ENCODE measurements at regions not wholly inside any gene's neighbourhood (a gene's known extent, or its start where the extent isn't known, plus 50 kb on each side); places are given as distances from the start of the nearest gene placed in this dataset.

DNA sequence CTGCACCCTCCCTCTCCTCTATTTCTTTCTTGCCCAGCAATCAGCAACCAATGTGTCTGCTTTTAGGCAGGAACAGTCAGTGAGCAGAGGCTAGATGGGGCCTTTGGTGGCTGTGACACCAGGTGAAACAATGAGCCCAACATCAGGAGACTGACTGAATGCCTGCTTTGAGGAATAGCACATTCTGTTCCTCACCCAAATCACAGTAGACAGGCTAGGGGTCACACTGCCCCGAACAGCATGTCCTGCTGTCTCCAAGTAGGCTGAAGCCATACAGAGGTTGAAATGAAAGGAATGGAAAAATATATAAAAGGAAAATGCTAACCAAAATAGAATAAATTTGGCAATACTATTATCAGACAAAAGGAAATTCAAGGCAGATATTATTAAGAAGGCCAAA is 122.5 kb upstream of the GDNF start:
- no peak overlapping the region for H3K4me3 ChIP-seq (ENCODE audit: low read length)
- TF ChIP-seq, protein P1, sequence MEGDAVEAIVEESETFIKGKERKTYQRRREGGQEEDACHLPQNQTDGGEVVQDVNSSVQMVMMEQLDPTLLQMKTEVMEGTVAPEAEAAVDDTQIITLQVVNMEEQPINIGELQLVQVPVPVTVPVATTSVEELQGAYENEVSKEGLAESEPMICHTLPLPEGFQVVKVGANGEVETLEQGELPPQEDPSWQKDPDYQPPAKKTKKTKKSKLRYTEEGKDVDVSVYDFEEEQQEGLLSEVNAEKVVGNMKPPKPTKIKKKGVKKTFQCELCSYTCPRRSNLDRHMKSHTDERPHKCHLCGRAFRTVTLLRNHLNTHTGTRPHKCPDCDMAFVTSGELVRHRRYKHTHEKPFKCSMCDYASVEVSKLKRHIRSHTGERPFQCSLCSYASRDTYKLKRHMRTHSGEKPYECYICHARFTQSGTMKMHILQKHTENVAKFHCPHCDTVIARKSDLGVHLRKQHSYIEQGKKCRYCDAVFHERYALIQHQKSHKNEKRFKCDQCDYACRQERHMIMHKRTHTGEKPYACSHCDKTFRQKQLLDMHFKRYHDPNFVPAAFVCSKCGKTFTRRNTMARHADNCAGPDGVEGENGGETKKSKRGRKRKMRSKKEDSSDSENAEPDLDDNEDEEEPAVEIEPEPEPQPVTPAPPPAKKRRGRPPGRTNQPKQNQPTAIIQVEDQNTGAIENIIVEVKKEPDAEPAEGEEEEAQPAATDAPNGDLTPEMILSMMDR (IDR thresholded peaks at IDR 0.05; ENCODE audit: low read depth, low read length, poor library complexity, severe bottlenecking) = no peak
- H3K9me2 ChIP-seq (replicated peaks; ENCODE audit: control insufficient read depth, low read length) = no peaks in the 10 kb centered on the region
- H3K27me3 ChIP-seq (ENCODE audit: control insufficient read depth, low read length) = no peaks in the 10 kb centered on the region
- H3K27ac ChIP-seq (ENCODE audit: low read depth, low read length) = no peak overlapping the region
- no peak overlapping the region for H3K4me2 ChIP-seq (ENCODE audit: low read length)
- H3K4me1 ChIP-seq (ENCODE audit: control insufficient read depth, low read length) = no peaks in the 10 kb centered on the region
- H3K79me2 ChIP-seq (ENCODE audit: control insufficient read depth, low read length) = no peaks in the 10 kb centered on the region
- H4K20me1 ChIP-seq (ENCODE audit: control insufficient read depth, insufficient read depth, low read depth, low read length) = no peaks in the 10 kb centered on the region
- peaks cover 9% of the 10 kb centered on the region; the same call in 1 of the 2 replicates for H3K9me3 ChIP-seq (ENCODE audit: control insufficient read depth, insufficient read depth, low read length)
- no peaks in the 10 kb centered on the region for H3F3A ChIP-seq (ENCODE audit: control insufficient read depth, insufficient read depth)
- H3K36me3 ChIP-seq (ENCODE audit: control insufficient read depth, low read length) = no peaks in the 10 kb centered on the region

DNA sequence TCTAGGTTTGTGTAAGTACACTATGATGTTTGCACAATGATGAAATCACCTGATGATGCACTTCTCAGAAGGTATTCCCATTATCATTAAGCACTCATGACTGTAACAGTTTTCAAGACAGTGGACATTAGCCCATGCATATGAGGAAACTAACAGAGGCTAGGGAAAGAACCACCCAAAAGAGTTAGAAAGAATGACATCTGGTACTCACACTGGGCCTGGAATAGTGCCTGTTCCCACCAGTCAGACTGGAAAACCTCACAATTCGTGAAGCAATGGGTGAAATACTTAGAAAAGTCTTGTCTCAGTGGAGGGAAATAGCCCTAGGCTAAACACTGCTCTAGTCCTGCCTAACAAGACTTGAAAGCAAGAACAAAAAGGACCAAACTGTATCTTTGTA is 117.4 kb upstream of the GDNF start:
- no peaks in the 10 kb centered on the region for H3K79me2 ChIP-seq (ENCODE audit: control insufficient read depth, low read length)
- no peaks in the 10 kb centered on the region for H3K9me2 ChIP-seq (replicated peaks; ENCODE audit: control insufficient read depth, low read length)

DNA sequence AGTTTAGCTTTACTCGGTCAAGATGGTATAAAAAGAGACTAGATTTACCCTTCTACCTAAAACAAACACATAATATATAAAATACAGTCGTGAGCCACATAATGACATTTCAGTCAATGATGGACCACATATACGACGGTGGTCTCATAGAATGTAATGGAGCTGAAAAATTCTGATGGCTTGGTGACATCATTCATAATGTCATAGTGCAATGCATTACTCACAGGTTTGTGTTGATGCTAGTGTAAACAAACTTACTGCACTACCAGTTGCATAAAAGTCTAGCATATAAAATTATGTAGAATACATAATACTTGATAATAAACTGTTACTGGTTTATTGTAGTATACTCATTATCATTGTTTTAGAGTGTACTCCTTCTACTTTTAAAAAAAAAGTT is 115.9 kb upstream of the GDNF start:
- TF ChIP-seq, protein P1 (IDR thresholded peaks at IDR 0.05; ENCODE audit: low read depth, low read length, poor library complexity, severe bottlenecking) = no peak
- no peak for TF ChIP-seq EZH2phosphoT487 (IDR thresholded peaks at IDR 0.05; ENCODE audit: borderline replicate concordance, low read length)
- H3K36me3 ChIP-seq (ENCODE audit: control insufficient read depth, low read length) = no peaks in the 10 kb centered on the region
- H4K20me1 ChIP-seq (ENCODE audit: control insufficient read depth, insufficient read depth, low read depth, low read length) = no peaks in the 10 kb centered on the region
- no peaks in the 10 kb centered on the region for H3K79me2 ChIP-seq (ENCODE audit: control insufficient read depth, low read length)
- peaks cover 9% of the 10 kb centered on the region; the same call in 1 of the 2 replicates for H3K9me3 ChIP-seq (ENCODE audit: control insufficient read depth, insufficient read depth, low read length)
- no peaks in the 10 kb centered on the region for H3K9me2 ChIP-seq (replicated peaks; ENCODE audit: control insufficient read depth, low read length)
- H3K4me1 ChIP-seq (ENCODE audit: control insufficient read depth, low read length) = no peaks in the 10 kb centered on the region
- no peak overlapping the region for H3K4me2 ChIP-seq (ENCODE audit: low read length)
- H3K4me3 ChIP-seq (ENCODE audit: low read length) = no peak overlapping the region
- H3F3A ChIP-seq (ENCODE audit: control insufficient read depth, insufficient read depth) = no peaks in the 10 kb centered on the region
- H3K27ac ChIP-seq (ENCODE audit: low read depth, low read length) = no peak overlapping the region
- H3K27me3 ChIP-seq (ENCODE audit: control insufficient read depth, low read length) = no peaks in the 10 kb centered on the region

More for the DNA sequence above, 117.4 kb upstream of the GDNF start:
- Histone ChIP-seq H3K4me3 (ENCODE audit: low read length) (no peak overlapping the region), H3K9me3 (ENCODE audit: control insufficient read depth, insufficient read depth, low read length) (peaks cover 9% of the 10 kb centered on the region; the same call in 1 of the 2 replicates), H3F3A (ENCODE audit: control insufficient read depth, insufficient read depth) (no peaks in the 10 kb centered on the region), H3K36me3 (ENCODE audit: control insufficient read depth, low read length) (no peaks in the 10 kb centered on the region), H4K20me1 (ENCODE audit: control insufficient read depth, insufficient read depth, low read depth, low read length) (no peaks in the 10 kb centered on the region), H3K27ac (ENCODE audit: low read depth, low read length) (no peak overlapping the region), H3K4me1 (ENCODE audit: control insufficient read depth, low read length) (no peaks in the 10 kb centered on the region), H3K4me2 (ENCODE audit: low read length) (no peak overlapping the region), H3K27me3 (ENCODE audit: control insufficient read depth, low read length) (no peaks in the 10 kb centered on the region)
- no peak for TF ChIP-seq EZH2phosphoT487 (IDR thresholded peaks at IDR 0.05; ENCODE audit: borderline replicate concordance, low read length)
- TF ChIP-seq, protein P1 (IDR thresholded peaks at IDR 0.05; ENCODE audit: low read depth, low read length, poor library complexity, severe bottlenecking) = no peak

DNA sequence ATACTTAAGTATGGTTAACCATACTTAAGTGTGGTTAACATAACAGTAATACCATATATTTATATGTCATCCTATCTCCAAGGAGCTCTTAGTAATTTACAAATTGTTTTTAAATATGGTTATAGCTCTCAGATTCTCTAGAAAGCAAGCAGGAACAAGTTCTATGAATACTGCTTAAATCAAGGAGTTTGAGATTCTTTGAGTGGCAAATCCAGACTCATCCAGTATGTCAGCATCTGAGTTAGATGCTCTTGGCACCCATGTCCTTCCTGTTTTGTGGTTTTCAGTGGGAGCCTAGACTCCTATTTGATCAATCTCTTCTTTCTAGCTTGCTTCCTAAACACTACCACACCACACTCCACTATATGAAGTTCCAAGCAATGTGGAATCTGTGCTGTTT is 114.7 kb upstream of the GDNF start:
- Histone ChIP-seq H3F3A (ENCODE audit: control insufficient read depth, insufficient read depth) (no peaks in the 10 kb centered on the region), H3K9me3 (ENCODE audit: control insufficient read depth, insufficient read depth, low read length) (peaks cover 9% of the 10 kb centered on the region; the same call in 1 of the 2 replicates), H3K9me2 (replicated peaks; ENCODE audit: control insufficient read depth, low read length) (no peaks in the 10 kb centered on the region), H3K79me2 (ENCODE audit: control insufficient read depth, low read length) (no peaks in the 10 kb centered on the region), H3K4me3 (ENCODE audit: low read length) (no peak overlapping the region), H4K20me1 (ENCODE audit: control insufficient read depth, insufficient read depth, low read depth, low read length) (no peaks in the 10 kb centered on the region), H3K36me3 (ENCODE audit: control insufficient read depth, low read length) (no peaks in the 10 kb centered on the region), H3K4me2 (ENCODE audit: low read length) (no peak overlapping the region), H3K27me3 (ENCODE audit: control insufficient read depth, low read length) (no peaks in the 10 kb centered on the region), H3K4me1 (ENCODE audit: control insufficient read depth, low read length) (no peaks in the 10 kb centered on the region), H3K27ac (ENCODE audit: low read depth, low read length) (no peak overlapping the region)
- TF ChIP-seq EZH2phosphoT487 (IDR thresholded peaks at IDR 0.05; ENCODE audit: borderline replicate concordance, low read length) = no peak

Measured in DOHH2 (cell line).